OCI-LY1 (cell line): ENCODE measurements at regions not wholly inside any gene's neighbourhood (a gene's known extent, or its start where the extent isn't known, plus 50 kb on each side); places are given as distances from the start of the nearest gene placed in this dataset.
"Not testable (repeated sequence)": the region's sequence is repeated elsewhere in the genome, so short reads cannot be mapped to it uniquely, and the experiment has no call there.

Source experiments
- H2AFZ ChIP-seq: fragments of 200-600 bp; sonication (generic), shearing (Covaris generic); 2 replicates; pipeline ENCODE4 v1.6.0; 2014; ENCODE audit warnings: antibody characterized with exemption, mild to moderate bottlenecking, low read length
- H3F3A ChIP-seq: fragments of 200-600 bp; sonication (generic), shearing (Covaris generic); 2 replicates; pipeline ENCODE4 v1.6.0; 2014; ENCODE audit warnings: mild to moderate bottlenecking, antibody characterized with exemption, low read length, moderate library complexity; ENCODE audit not compliant: insufficient read depth
- H3K27ac ChIP-seq: fragments of 200-600 bp; sonication (generic); 2 replicates; pipeline ENCODE4 v1.5.1; 2014; ENCODE audit warnings: low read length, mixed run types, mild to moderate bottlenecking, low read depth; ENCODE audit not compliant: poor library complexity, severe bottlenecking
- H3K27me3 ChIP-seq: fragments of 200-600 bp; sonication (generic); 2 replicates; pipeline ENCODE4 v1.6.0; 2014; ENCODE audit warnings: antibody characterized with exemption, mild to moderate bottlenecking, low read length, moderate library complexity; ENCODE audit not compliant: insufficient read depth
- H3K36me3 ChIP-seq: fragments of 200-600 bp; sonication (generic); 2 replicates; pipeline ENCODE4 v1.6.1; 2014; ENCODE audit warnings: mild to moderate bottlenecking, antibody characterized with exemption, low read length, moderate library complexity, mixed read lengths; ENCODE audit not compliant: insufficient read depth
- H3K4me1 ChIP-seq: fragments of 200-600 bp; sonication (generic); 2 replicates; pipeline ENCODE4 v1.5.1; 2014; ENCODE audit warnings: mild to moderate bottlenecking, low read length, moderate library complexity; ENCODE audit not compliant: insufficient read depth, severe bottlenecking
- H3K4me2 ChIP-seq: fragments of 200-600 bp; sonication (generic), shearing (Covaris generic); 2 replicates; pipeline ENCODE4 v1.6.1; 2014; ENCODE audit warnings: low read length
- H3K4me3 ChIP-seq: fragments of 200-600 bp; sonication (generic); 2 replicates; pipeline ENCODE4 v1.5.1; 2014; ENCODE audit warnings: low read length, low read depth, mild to moderate bottlenecking, mixed read lengths; ENCODE audit not compliant: poor library complexity, severe bottlenecking
- H3K79me2 ChIP-seq: fragments of 200-600 bp; shearing (Covaris generic); 2 replicates; pipeline ENCODE4 v1.6.1; 2016; ENCODE audit warnings: mixed run types, low read length, mixed read lengths; ENCODE audit not compliant: insufficient read depth
- H3K9ac ChIP-seq: fragments of 200-600 bp; sonication (generic), shearing (Covaris generic); 2 replicates; pipeline ENCODE4 v1.6.1; 2014; ENCODE audit warnings: mild to moderate bottlenecking, low read length, mixed read lengths
- H3K9me2 ChIP-seq: fragments of 200-600 bp; sonication (generic), shearing (Covaris generic); 2 replicates; pipeline ENCODE4 v1.6.1; 2014; ENCODE audit warnings: low read depth, mild to moderate bottlenecking, low read length, mixed read lengths
- H3K9me3 ChIP-seq: fragments of 200-600 bp; shearing (Covaris generic); 2 replicates; pipeline ENCODE4 v1.6.1; 2014; ENCODE audit warnings: low read length, mixed read lengths
- H4K20me1 ChIP-seq: fragments of 200-600 bp; sonication (generic), shearing (Covaris generic); 2 replicates; pipeline ENCODE4 v1.6.0; 2016; ENCODE audit warnings: mild to moderate bottlenecking, low read length; ENCODE audit not compliant: insufficient read depth
- CTCF ChIP-seq: fragments of 200-600 bp; sonication (generic), shearing (Covaris generic); IDR thresholded peaks from 2 replicates; pipeline ENCODE4 v1.5.1; 2017; ENCODE audit warnings: mild to moderate bottlenecking, antibody characterized with exemption, low read length, moderate library complexity, mixed read lengths
- EZH2 ChIP-seq: fragments of 200-600 bp; sonication (generic), shearing (Covaris generic); IDR thresholded peaks from 2 replicates; pipeline ENCODE4 v1.8.0; 2017; ENCODE audit warnings: borderline replicate concordance, mixed run types, mild to moderate bottlenecking, antibody characterized with exemption, low read length, moderate library complexity, mixed read lengths

GRCh38 chr3:197456261-197457091, 99.3 kb downstream of the BDH1 start:
- no peak overlapping the region for H3K27ac ChIP-seq
- peak overlapping the region; percentile 93 for H3K4me2 ChIP-seq
- peaks cover 19% of the 10 kb centered on the region for H3K4me1 ChIP-seq
- no peaks in the 10 kb centered on the region for H3K36me3 ChIP-seq
- H4K20me1 ChIP-seq, result no peaks in the 10 kb centered on the region
- no peaks in the 10 kb centered on the region for H3K9me2 ChIP-seq
- H3K79me2 ChIP-seq, result no peaks in the 10 kb centered on the region
- H3K9ac ChIP-seq, result peak overlapping the region; percentile 74
- H3K9me3 ChIP-seq, result no peaks in the 10 kb centered on the region
- H2AFZ ChIP-seq, result peak overlapping the region; percentile 61
- no peaks in the 10 kb centered on the region for H3K27me3 ChIP-seq
- peak overlapping the region; percentile 64 for H3K4me3 ChIP-seq
- no peaks in the 10 kb centered on the region for H3F3A ChIP-seq
- TF ChIP-seq EZH2 (no peak), CTCF (no peak)

GRCh38 chr3:197454841-197455240, 100.9 kb downstream of the BDH1 start:
- H3K27me3 ChIP-seq, H3K9ac ChIP-seq, H3F3A ChIP-seq, H3K4me2 ChIP-seq, H3K36me3 ChIP-seq, H4K20me1 ChIP-seq, H3K9me2 ChIP-seq, H3K9me3 ChIP-seq, H3K4me3 ChIP-seq, H2AFZ ChIP-seq, H3K79me2 ChIP-seq, H3K27ac ChIP-seq: not testable (repeated sequence)
- H3K4me1 ChIP-seq, result peaks cover 19% of the 10 kb centered on the region

- Histone ChIP-seq H3F3A (no peaks in the 10 kb centered on the region), H4K20me1 (no peaks in the 10 kb centered on the region), H2AFZ (no peak overlapping the region), H3K27me3 (no peaks in the 10 kb centered on the region), H3K4me1 (peaks cover 19% of the 10 kb centered on the region), H3K27ac (no peak overlapping the region), H3K9me2 (no peaks in the 10 kb centered on the region), H3K79me2 (no peaks in the 10 kb centered on the region), H3K9ac (no peak overlapping the region), H3K36me3 (no peaks in the 10 kb centered on the region), H3K9me3 (no peaks in the 10 kb centered on the region), H3K4me3 (no peak overlapping the region), H3K4me2 (no peak overlapping the region)
- peak; percentile 51 for TF ChIP-seq CTCF
- TF ChIP-seq EZH2, result no peak
Measured at GRCh38 chr3:197454014-197454413, 101.8 kb downstream of the BDH1 start.

DNA sequence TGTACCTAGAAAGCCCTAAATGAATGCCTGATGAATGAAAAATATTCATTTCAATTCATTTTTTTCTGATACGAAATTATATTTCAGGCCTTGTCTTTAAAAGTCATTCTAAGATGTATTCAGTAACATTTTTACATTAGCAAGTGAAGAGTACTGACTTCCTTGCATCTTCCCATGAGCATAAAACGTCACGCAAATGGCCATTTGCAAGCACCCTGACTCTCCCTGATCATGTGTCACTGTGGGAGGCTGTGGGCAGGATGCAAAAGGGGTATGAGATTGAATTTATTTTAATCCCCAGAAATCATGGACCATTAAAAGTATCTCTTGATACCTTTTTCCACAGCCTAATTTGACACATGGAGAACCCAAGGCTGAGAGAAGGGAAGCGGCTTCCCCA, 105.0 kb downstream of the BDH1 start:
- Histone ChIP-seq H3K9me2 (no peaks in the 10 kb centered on the region), H3F3A (no peaks in the 10 kb centered on the region), H3K4me1 (peaks cover 4% of the 10 kb centered on the region)

More for the DNA sequence above, 105.0 kb downstream of the BDH1 start:
- H4K20me1 ChIP-seq, result no peaks in the 10 kb centered on the region
- no peak overlapping the region for H3K27ac ChIP-seq
- H2AFZ ChIP-seq, result no peak overlapping the region
- no peaks in the 10 kb centered on the region for H3K79me2 ChIP-seq
- no peak overlapping the region for H3K9ac ChIP-seq
- TF ChIP-seq EZH2 (no peak), CTCF (no peak)
- 0 out of 2 replicates have a peak, but pooled peaks cover 6% of the 10 kb centered on the region for H3K27me3 ChIP-seq
- no peaks in the 10 kb centered on the region for H3K9me3 ChIP-seq
- no peaks in the 10 kb centered on the region for H3K36me3 ChIP-seq
- H3K4me2 ChIP-seq, result no peak overlapping the region
- H3K4me3 ChIP-seq, result no peak overlapping the region
